GM21360 (cell line): ENCODE measurements at regions not wholly inside any gene's neighbourhood (a gene's known extent, or its start where the extent isn't known, plus 50 kb on each side); places are given as distances from the start of the nearest gene placed in this dataset.
"Not testable (repeated sequence)": the region's sequence is repeated elsewhere in the genome, so short reads cannot be mapped to it uniquely, and the experiment has no call there.

ENCODE experiments used
- ATAC-seq: cut with Tn5 transposase; IDR thresholded peaks from one replicate; pipeline ENCODE4 v1.9.1; 2021; ENCODE audit warnings: mild to moderate bottlenecking, moderate library complexity; ENCODE audit not compliant: unreplicated experiment

- ATAC-seq: no peak
Observed at GRCh38 chr5:130845049-130845765, 319.8 kb downstream of the HINT1 start.

GRCh38 chr5:130836729-130837649 lies 328.1 kb downstream of the HINT1 start:
- ATAC-seq: peak; percentile 80

GRCh38 chr5:130817598-130818384 lies 347.3 kb downstream of the HINT1 start:
- ATAC-seq: not testable (repeated sequence)

GRCh38 chr5:130815246-130815645 lies 349.8 kb downstream of the HINT1 start:
- ATAC-seq: no peak

GRCh38 chr5:130808691-130809090 lies 356.4 kb downstream of the HINT1 start:
- no peak for ATAC-seq

- ATAC-seq: no peak
Observed at GRCh38 chr5:130805648-130806047, 359.4 kb downstream of the HINT1 start.

- no peak for ATAC-seq
Observed at GRCh38 chr5:130805036-130805435, 360.0 kb downstream of the HINT1 start.

- ATAC-seq: no peak
Observed at GRCh38 chr5:130801963-130802362, 363.1 kb downstream of the HINT1 start.

- no peak for ATAC-seq
Observed at GRCh38 chr5:130799015-130799414, 366.0 kb downstream of the HINT1 start.

- ATAC-seq: no peak
Observed at GRCh38 chr5:130797303-130797702, 367.8 kb downstream of the HINT1 start.

GRCh38 chr5:130796902-130797301 lies 368.2 kb downstream of the HINT1 start:
- no peak for ATAC-seq

- ATAC-seq: no peak
Observed at GRCh38 chr5:130796032-130796431, 369.0 kb downstream of the HINT1 start.

GRCh38 chr5:130795037-130795436 lies 370.0 kb downstream of the HINT1 start:
- no peak for ATAC-seq

GRCh38 chr5:130777794-130778193 lies 387.3 kb downstream of the HINT1 start:
- no peak for ATAC-seq

GRCh38 chr5:130773813-130774212 lies 391.2 kb downstream of the HINT1 start:
- no peak for ATAC-seq

GRCh38 chr5:130762031-130762430 lies 403.0 kb downstream of the HINT1 start:
- no peak for ATAC-seq

- ATAC-seq: no peak
Observed at GRCh38 chr5:130759061-130759460, 406.0 kb downstream of the HINT1 start.

GRCh38 chr5:130747556-130747955 lies 417.5 kb downstream of the HINT1 start:
- no peak for ATAC-seq

GRCh38 chr5:130746641-130747040 lies 418.4 kb downstream of the HINT1 start:
- ATAC-seq: not testable (repeated sequence)

GRCh38 chr5:130743092-130743491 lies 422.0 kb downstream of the HINT1 start:
- no peak for ATAC-seq

- ATAC-seq: no peak
Observed at GRCh38 chr5:130740047-130740569, 424.9 kb downstream of the HINT1 start.
